A549 (cell line): ENCODE measurements at regions not wholly inside any gene's neighbourhood (a gene's known extent, or its start where the extent isn't known, plus 50 kb on each side); places are given as distances from the start of the nearest gene placed in this dataset.

Experiments used
- HDAC2 ChIP-seq: fragments of 200-600 bp; sonication (generic); IDR thresholded peaks from 2 replicates; pipeline ENCODE4 v1.6.1; 2016
- POLR2A ChIP-seq: IDR thresholded peaks from 2 replicates; pipeline ENCODE4 v1.6.1; 2012; ENCODE audit warnings: mild to moderate bottlenecking, low read length
- TF ChIP-seq, protein P1 (sequence below): fragments of >200 bp; sonication (Bioruptor Twin); formaldehyde crosslinking; IDR thresholded peaks from 3 replicates; pipeline ENCODE4 v1.5.1; 2016

DNA sequence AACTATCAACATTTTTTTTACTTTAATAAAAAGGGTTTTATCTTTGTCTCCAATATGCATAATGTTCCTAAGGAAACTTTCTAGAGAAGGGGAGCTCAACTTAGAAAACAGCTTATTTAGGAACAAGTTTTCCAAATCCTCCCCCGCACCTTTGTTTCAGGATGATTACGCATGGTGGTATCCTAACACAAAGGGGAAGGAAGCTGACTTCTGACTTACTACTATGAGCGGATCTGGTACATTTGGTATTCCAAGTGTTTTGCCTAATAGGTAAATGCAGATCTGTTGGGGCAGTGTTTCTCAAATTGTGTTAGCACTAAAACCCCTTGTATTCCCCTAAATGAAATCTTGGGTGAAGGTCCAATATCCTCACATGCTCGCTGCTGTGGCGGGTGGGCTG lies 229.3 kb upstream of the KLF14 start:
- TF ChIP-seq POLR2A: no peak
- TF ChIP-seq, protein P1, sequence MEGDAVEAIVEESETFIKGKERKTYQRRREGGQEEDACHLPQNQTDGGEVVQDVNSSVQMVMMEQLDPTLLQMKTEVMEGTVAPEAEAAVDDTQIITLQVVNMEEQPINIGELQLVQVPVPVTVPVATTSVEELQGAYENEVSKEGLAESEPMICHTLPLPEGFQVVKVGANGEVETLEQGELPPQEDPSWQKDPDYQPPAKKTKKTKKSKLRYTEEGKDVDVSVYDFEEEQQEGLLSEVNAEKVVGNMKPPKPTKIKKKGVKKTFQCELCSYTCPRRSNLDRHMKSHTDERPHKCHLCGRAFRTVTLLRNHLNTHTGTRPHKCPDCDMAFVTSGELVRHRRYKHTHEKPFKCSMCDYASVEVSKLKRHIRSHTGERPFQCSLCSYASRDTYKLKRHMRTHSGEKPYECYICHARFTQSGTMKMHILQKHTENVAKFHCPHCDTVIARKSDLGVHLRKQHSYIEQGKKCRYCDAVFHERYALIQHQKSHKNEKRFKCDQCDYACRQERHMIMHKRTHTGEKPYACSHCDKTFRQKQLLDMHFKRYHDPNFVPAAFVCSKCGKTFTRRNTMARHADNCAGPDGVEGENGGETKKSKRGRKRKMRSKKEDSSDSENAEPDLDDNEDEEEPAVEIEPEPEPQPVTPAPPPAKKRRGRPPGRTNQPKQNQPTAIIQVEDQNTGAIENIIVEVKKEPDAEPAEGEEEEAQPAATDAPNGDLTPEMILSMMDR: no peak
- no peak for TF ChIP-seq HDAC2
